RCC 7860 (cell line): ENCODE measurements at regions not wholly inside any gene's neighbourhood (a gene's known extent, or its start where the extent isn't known, plus 50 kb on each side); places are given as distances from the start of the nearest gene placed in this dataset.
"Not testable (repeated sequence)": the region's sequence is repeated elsewhere in the genome, so short reads cannot be mapped to it uniquely, and the experiment has no call there.

Experiments
- DNase-seq: peaks from one replicate; pipeline ENCODE4 v3.0.0-alpha.2; 2015; ENCODE audit warnings: low spot score
- FAIRE-seq: peaks from 2 replicates; lab custom pipeline; 2012; peaks lifted over from hg19 to GRCh38; lab: Jason Lieb, UNC

GRCh38 chr12:87039536-87039935 is 783.3 kb upstream of the MGAT4C start:
- no peak for DNase-seq
- FAIRE-seq: no peak

- DNase-seq (no peak), FAIRE-seq (no peak)
Measured at GRCh38 chr12:87038098-87038497, 781.9 kb upstream of the MGAT4C start.

GRCh38 chr12:87025976-87026375 is 769.8 kb upstream of the MGAT4C start:
- no peak for FAIRE-seq

GRCh38 chr12:87021400-87021799 is 765.2 kb upstream of the MGAT4C start:
- FAIRE-seq (no peak), DNase-seq (no peak)

More at GRCh38 chr12:87025976-87026375, 769.8 kb upstream of the MGAT4C start:
- no peak for DNase-seq

- DNase-seq (no peak), FAIRE-seq (no peak)
Measured at GRCh38 chr12:87020071-87020470, 763.9 kb upstream of the MGAT4C start.

GRCh38 chr12:87015352-87015751 is 759.2 kb upstream of the MGAT4C start:
- FAIRE-seq: no peak

GRCh38 chr12:87008785-87009384 is 752.7 kb upstream of the MGAT4C start:
- FAIRE-seq (no peak), DNase-seq (no peak)

More at GRCh38 chr12:87015352-87015751, 759.2 kb upstream of the MGAT4C start:
- DNase-seq: no peak

- FAIRE-seq (no peak), DNase-seq (no peak)
Measured at GRCh38 chr12:87001102-87001501, 744.9 kb upstream of the MGAT4C start.

GRCh38 chr12:86985298-86985697 is 729.1 kb upstream of the MGAT4C start:
- DNase-seq: no peak
- no peak for FAIRE-seq

GRCh38 chr12:86970595-86970994 is 714.4 kb upstream of the MGAT4C start:
- FAIRE-seq: not testable (repeated sequence)

GRCh38 chr12:86959766-86960458 is 703.7 kb upstream of the MGAT4C start:
- DNase-seq (no peak), FAIRE-seq (no peak)

More at GRCh38 chr12:86970595-86970994, 714.4 kb upstream of the MGAT4C start:
- not testable (repeated sequence) for DNase-seq

- peak; percentile 61 for FAIRE-seq
- DNase-seq: peak; percentile 38
Measured at GRCh38 chr12:86950444-86950843, 694.3 kb upstream of the MGAT4C start.

- FAIRE-seq (no peak), DNase-seq (no peak)
Measured at GRCh38 chr12:86950043-86950442, 693.9 kb upstream of the MGAT4C start.

- no peak for FAIRE-seq
- DNase-seq: no peak
Measured at GRCh38 chr12:86948851-86949250, 692.7 kb upstream of the MGAT4C start.

- DNase-seq: no peak
- FAIRE-seq: no peak
Measured at GRCh38 chr12:86945685-86946196, 689.5 kb upstream of the MGAT4C start.

GRCh38 chr12:86944197-86944819 is 688.1 kb upstream of the MGAT4C start:
- FAIRE-seq, DNase-seq: not testable (repeated sequence)

GRCh38 chr12:86931714-86932113 is 675.5 kb upstream of the MGAT4C start:
- FAIRE-seq: no peak

GRCh38 chr12:86929962-86930361 is 673.8 kb upstream of the MGAT4C start:
- FAIRE-seq: no peak

More at GRCh38 chr12:86931714-86932113, 675.5 kb upstream of the MGAT4C start:
- no peak for DNase-seq

GRCh38 chr12:86917121-86917520 is 660.9 kb upstream of the MGAT4C start:
- FAIRE-seq: no peak
- DNase-seq: no peak

More at GRCh38 chr12:86929962-86930361, 673.8 kb upstream of the MGAT4C start:
- no peak for DNase-seq

- FAIRE-seq (peak; percentile 12), DNase-seq (no peak)
Measured at GRCh38 chr12:86914721-86915120, 658.5 kb upstream of the MGAT4C start.

GRCh38 chr12:86911973-86912372 is 655.8 kb upstream of the MGAT4C start:
- no peak for FAIRE-seq
- no peak for DNase-seq

- DNase-seq (no peak), FAIRE-seq (no peak)
Measured at GRCh38 chr12:86903159-86903558, 647.0 kb upstream of the MGAT4C start.
